HepG2 (cell line): ENCODE measurements at regions not wholly inside any gene's neighbourhood (a gene's known extent, or its start where the extent isn't known, plus 50 kb on each side); places are given as distances from the start of the nearest gene placed in this dataset.

Source experiments
- ARNT2 ChIP-seq: sonication (generic); formaldehyde crosslinking; IDR thresholded peaks from 2 replicates; pipeline ENCODE4 v1.8.0; 2022; ENCODE audit warnings: mild to moderate bottlenecking, low read depth, missing genetic modification reagents, moderate library complexity
- CTCF ChIP-seq: sonication (generic); formaldehyde crosslinking; IDR thresholded peaks from 2 replicates; pipeline ENCODE4 v1.5.0; 2020; ENCODE audit warnings: mild to moderate bottlenecking, missing genetic modification reagents, moderate library complexity
- FOXA1 ChIP-seq, 2 experiments: fragments of 450-650 bp in 1 of 2; sonication (generic) in 1 of 2; formaldehyde crosslinking in 1 of 2; IDR thresholded peaks; 2 replicates each; pipeline versions ENCODE4 v1.4.0 to v1.6.1; 2016 to 2020; ENCODE audit warnings: missing genetic modification reagents in 1 of 2
- MIER3 ChIP-seq: IDR thresholded peaks from 2 replicates; pipeline ENCODE4 v1.6.1; 2016; ENCODE audit warnings: missing compliant biosample characterization, borderline replicate concordance
- NFYB ChIP-seq: sonication (generic); formaldehyde crosslinking; IDR thresholded peaks from 2 replicates; pipeline ENCODE4 v1.4.0; 2020; ENCODE audit warnings: missing genetic modification reagents
- NR3C1 ChIP-seq: sonication (generic); formaldehyde crosslinking; IDR thresholded peaks from 2 replicates; pipeline ENCODE4 v1.4.0; 2020; ENCODE audit warnings: missing genetic modification reagents
- PATZ1 ChIP-seq: sonication (generic); formaldehyde crosslinking; IDR thresholded peaks from 2 replicates; pipeline ENCODE4 v1.4.0; 2020; ENCODE audit warnings: missing genetic modification reagents
- SNRNP70 ChIP-seq: fragments of 200-400 bp; formaldehyde crosslinking; IDR thresholded peaks from 2 replicates; pipeline ENCODE4 v1.6.1; 2017; ENCODE audit warnings: mild to moderate bottlenecking, low read depth, low read length, moderate library complexity
- ZNF350 ChIP-seq: sonication (generic); formaldehyde crosslinking; IDR thresholded peaks from 2 replicates; pipeline ENCODE4 v1.4.0; 2020; ENCODE audit warnings: mild to moderate bottlenecking, low read depth, missing genetic modification reagents, borderline replicate concordance
- TF ChIP-seq, protein P1 (sequence below): sonication (generic); formaldehyde crosslinking; conservative IDR thresholded peaks from 2 replicates; pipeline ENCODE4 v1.4.0; 2020; ENCODE audit warnings: missing genetic modification reagents
- TF ChIP-seq, protein P2 (sequence below): sonication (generic); formaldehyde crosslinking; IDR thresholded peaks from 2 replicates; pipeline ENCODE4 v1.9.0; 2021; ENCODE audit warnings: missing genetic modification reagents, mild to moderate bottlenecking, borderline replicate concordance

- TF ChIP-seq, protein P1, sequence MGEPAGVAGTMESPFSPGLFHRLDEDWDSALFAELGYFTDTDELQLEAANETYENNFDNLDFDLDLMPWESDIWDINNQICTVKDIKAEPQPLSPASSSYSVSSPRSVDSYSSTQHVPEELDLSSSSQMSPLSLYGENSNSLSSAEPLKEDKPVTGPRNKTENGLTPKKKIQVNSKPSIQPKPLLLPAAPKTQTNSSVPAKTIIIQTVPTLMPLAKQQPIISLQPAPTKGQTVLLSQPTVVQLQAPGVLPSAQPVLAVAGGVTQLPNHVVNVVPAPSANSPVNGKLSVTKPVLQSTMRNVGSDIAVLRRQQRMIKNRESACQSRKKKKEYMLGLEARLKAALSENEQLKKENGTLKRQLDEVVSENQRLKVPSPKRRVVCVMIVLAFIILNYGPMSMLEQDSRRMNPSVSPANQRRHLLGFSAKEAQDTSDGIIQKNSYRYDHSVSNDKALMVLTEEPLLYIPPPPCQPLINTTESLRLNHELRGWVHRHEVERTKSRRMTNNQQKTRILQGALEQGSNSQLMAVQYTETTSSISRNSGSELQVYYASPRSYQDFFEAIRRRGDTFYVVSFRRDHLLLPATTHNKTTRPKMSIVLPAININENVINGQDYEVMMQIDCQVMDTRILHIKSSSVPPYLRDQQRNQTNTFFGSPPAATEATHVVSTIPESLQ (CRISPR knock-in tag): no peak
- TF ChIP-seq SNRNP70 (no peak), ARNT2 (CRISPR knock-in tag) (no peak), CTCF (no peak), ZNF350 (CRISPR knock-in tag) (no peak), MIER3 (CRISPR knock-in tag) (no peak), FOXA1 (IDR thresholded peaks at IDR 0.05) (no peak), FOXA1 (CRISPR knock-in tag; IDR thresholded peaks at IDR 0.05) (no peak), NFYB (CRISPR knock-in tag) (no peak), PATZ1 (CRISPR knock-in tag) (no peak), NR3C1 (CRISPR knock-in tag) (no peak)
- TF ChIP-seq, protein P2, sequence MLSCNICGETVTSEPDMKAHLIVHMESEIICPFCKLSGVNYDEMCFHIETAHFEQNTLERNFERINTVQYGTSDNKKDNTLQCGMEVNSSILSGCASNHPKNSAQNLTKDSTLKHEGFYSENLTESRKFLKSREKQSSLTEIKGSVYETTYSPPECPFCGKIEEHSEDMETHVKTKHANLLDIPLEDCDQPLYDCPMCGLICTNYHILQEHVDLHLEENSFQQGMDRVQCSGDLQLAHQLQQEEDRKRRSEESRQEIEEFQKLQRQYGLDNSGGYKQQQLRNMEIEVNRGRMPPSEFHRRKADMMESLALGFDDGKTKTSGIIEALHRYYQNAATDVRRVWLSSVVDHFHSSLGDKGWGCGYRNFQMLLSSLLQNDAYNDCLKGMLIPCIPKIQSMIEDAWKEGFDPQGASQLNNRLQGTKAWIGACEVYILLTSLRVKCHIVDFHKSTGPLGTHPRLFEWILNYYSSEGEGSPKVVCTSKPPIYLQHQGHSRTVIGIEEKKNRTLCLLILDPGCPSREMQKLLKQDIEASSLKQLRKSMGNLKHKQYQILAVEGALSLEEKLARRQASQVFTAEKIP: no peak
These were observed 90.5 kb upstream of the GATB start for GRCh38 chr4:151851354-151851753.
